ENCODE measurements at regions not wholly inside any gene's neighbourhood (a gene's known extent, or its start where the extent isn't known, plus 50 kb on each side); places are given as distances from the start of the nearest gene placed in this dataset.
A peak's percentile ranks its signal among the peaks of the same experiment; 100 is the strongest.

DNA sequence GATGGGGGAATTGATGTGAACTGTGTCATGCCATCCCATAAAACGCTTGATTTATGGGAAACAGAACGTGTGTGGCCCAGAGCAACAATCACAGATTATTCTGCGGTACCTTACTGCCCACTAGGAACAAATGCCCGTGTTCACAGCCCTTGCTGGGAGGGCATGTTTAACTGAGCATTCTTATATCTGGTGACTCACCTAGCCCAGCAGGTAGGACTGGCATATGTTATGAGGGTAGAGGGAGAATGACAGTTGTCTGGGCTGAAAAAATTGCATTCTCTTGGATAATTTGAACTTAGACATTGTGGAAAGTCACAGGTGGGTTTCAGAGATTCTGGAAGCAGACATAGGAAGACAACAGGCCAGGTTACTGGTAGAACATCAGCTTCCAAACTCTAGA lies 460.6 kb downstream of the DMRT2 start:
- 62 to 89% (median 82%) methylated on average over 4 of the region's 4 CpGs for WGBS, 5 donors
- Histone ChIP-seq H3K9me3 (no peaks in the 10 kb centered on the region), H3K36me3 (no peaks in the 10 kb centered on the region), H3K4me1 (no peaks in the 10 kb centered on the region), H3K27me3 (no peaks in the 10 kb centered on the region), H3K27ac (no peak overlapping the region), H3K4me3 (no peak overlapping the region)
- intact Hi-C loops (cut with DNase I; ENCODE audit: low total_unique reads): no loop called here
- TF ChIP-seq CTCF (IDR thresholded peaks at IDR 0.05) (no peak), POLR2A (IDR thresholded peaks at IDR 0.05) (no peak), EP300 (IDR thresholded peaks at IDR 0.05) (no peak), POLR2AphosphoS5 (IDR thresholded peaks at IDR 0.05) (no peak)
- no peak for DNase-seq

- Histone ChIP-seq H3K27me3 (no peaks in the 10 kb centered on the region), H3K36me3 (no peaks in the 10 kb centered on the region), H3K4me3 (no peak overlapping the region), H3K9me3 (no peaks in the 10 kb centered on the region), H3K4me1 (no peaks in the 10 kb centered on the region), H3K27ac (no peak overlapping the region)
- intact Hi-C loops (cut with DNase I; ENCODE audit: low total_unique reads): no loop called here
- TF ChIP-seq EP300 (IDR thresholded peaks at IDR 0.05): no peak
- TF ChIP-seq POLR2AphosphoS5 (IDR thresholded peaks at IDR 0.05): no peak
- no peak for TF ChIP-seq POLR2A (IDR thresholded peaks at IDR 0.05)
- TF ChIP-seq CTCF (IDR thresholded peaks at IDR 0.05): no peak
- WGBS, 5 donors: 78 to 93% (median 85%) methylated on average over 2 of the region's 2 CpGs
- DNase-seq: no peak
Observed at GRCh38 chr9:1513105-1513504, 462.9 kb downstream of the DMRT2 start.

- intact Hi-C loops (cut with DNase I; ENCODE audit: low total_unique reads): no loop called here
- Histone ChIP-seq H3K4me3 (no peak overlapping the region), H3K9me3 (no peaks in the 10 kb centered on the region), H3K36me3 (no peaks in the 10 kb centered on the region), H3K27ac (no peak overlapping the region), H3K4me1 (no peaks in the 10 kb centered on the region), H3K27me3 (no peaks in the 10 kb centered on the region)
- WGBS, 5 donors: 48 to 69% (median 51%) methylated on average over 3 of the region's 3 CpGs
- no peak for TF ChIP-seq EP300 (IDR thresholded peaks at IDR 0.05)
- no peak for TF ChIP-seq CTCF (IDR thresholded peaks at IDR 0.05)
- TF ChIP-seq POLR2A (IDR thresholded peaks at IDR 0.05): no peak
- TF ChIP-seq POLR2AphosphoS5 (IDR thresholded peaks at IDR 0.05): no peak
- DNase-seq: peak in 1 of 2 donors; percentile 14
Observed at GRCh38 chr9:1514250-1514649, 464.1 kb downstream of the DMRT2 start.

DNA sequence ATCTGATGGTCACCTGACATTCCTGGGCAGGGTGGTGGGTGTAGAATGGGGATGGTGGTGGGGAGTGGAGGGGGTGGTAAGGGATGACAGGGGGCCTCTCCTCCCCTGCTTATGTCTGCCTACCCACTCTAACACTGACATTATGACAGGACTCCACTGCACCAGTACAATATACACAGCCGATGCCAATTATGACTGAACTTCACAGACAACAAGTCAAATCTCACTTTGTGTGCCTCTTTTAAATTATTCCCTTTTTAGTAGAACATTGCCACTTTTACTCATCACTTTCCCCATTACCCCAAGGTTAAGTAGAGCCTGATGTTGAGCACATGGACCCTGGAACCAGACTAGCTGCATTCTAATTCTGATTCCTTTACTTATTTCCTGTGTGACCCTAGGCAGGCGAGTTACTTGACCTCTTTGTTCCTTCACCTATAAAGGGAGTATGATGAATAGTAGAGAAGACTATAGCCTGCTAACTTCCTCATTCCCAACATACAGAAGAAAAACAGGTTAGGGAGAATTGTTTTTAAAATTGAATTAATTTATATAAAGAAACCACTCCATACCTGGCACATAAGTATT lies 464.7 kb downstream of the DMRT2 start:
- Histone ChIP-seq H3K27ac (no peak overlapping the region), H3K27me3 (no peaks in the 10 kb centered on the region), H3K36me3 (no peaks in the 10 kb centered on the region), H3K4me3 (no peak overlapping the region), H3K4me1 (no peaks in the 10 kb centered on the region), H3K9me3 (no peaks in the 10 kb centered on the region)
- TF ChIP-seq POLR2A (IDR thresholded peaks at IDR 0.05) (no peak), EP300 (IDR thresholded peaks at IDR 0.05) (no peak), POLR2AphosphoS5 (IDR thresholded peaks at IDR 0.05) (no peak), CTCF (IDR thresholded peaks at IDR 0.05) (no peak)
- WGBS, 5 donors: 63 to 80% (median 70%) methylated on average over 2 of the region's 2 CpGs
- intact Hi-C loops (cut with DNase I; ENCODE audit: low total_unique reads): no loop called here
- DNase-seq: no peak

Measured in stomach (tissue), 8 donors.